ENCODE measurements at regions not wholly inside any gene's neighbourhood (a gene's known extent, or its start where the extent isn't known, plus 50 kb on each side); places are given as distances from the start of the nearest gene placed in this dataset.
A peak's percentile ranks its signal among the peaks of the same experiment; 100 is the strongest.

- TF ChIP-seq EZH2phosphoT487 (IDR thresholded peaks at IDR 0.05; ENCODE audit: insufficient read depth, low read depth), result no peak
- TF ChIP-seq EZH2 (IDR thresholded peaks at IDR 0.05; ENCODE audit: insufficient read depth, poor library complexity, severe bottlenecking), result no peak
- H3K27ac ChIP-seq, result peak overlapping the region; percentile 21
These were observed 97.0 kb downstream of the DISP1 start for GRCh38 chr1:222911866-222912265.

GRCh38 chr1:222912730-222913129 is 97.9 kb downstream of the DISP1 start:
- peak; percentile 51 for DNase-seq
- H3K9ac ChIP-seq, result no peak overlapping the region

More at GRCh38 chr1:222911866-222912265, 97.0 kb downstream of the DISP1 start:
- Histone ChIP-seq H3K27me3 (replicated peaks; ENCODE audit: insufficient read depth) (no peaks in the 10 kb centered on the region), H3F3A (ENCODE audit: insufficient read depth) (peaks cover 48% of the 10 kb centered on the region), H3K4me2 (ENCODE audit: unreplicated experiment) (no peak overlapping the region), H3K79me2 (ENCODE audit: insufficient read depth) (no peaks in the 10 kb centered on the region), H4K20me1 (ENCODE audit: insufficient read depth) (no peaks in the 10 kb centered on the region), H2AFZ (no peak overlapping the region), H3K4me3 (no peak overlapping the region), H3K9me2 (ENCODE audit: insufficient read depth) (no peaks in the 10 kb centered on the region), H3K9ac (no peak overlapping the region), H3K36me3 (ENCODE audit: low read depth) (no peaks in the 10 kb centered on the region), H3K9me3 (ENCODE audit: low read depth) (no peaks in the 10 kb centered on the region), H3K4me1 (ENCODE audit: insufficient read depth) (peaks cover 66% of the 10 kb centered on the region)
- WGBS, 2 experiments (ENCODE audit: low coverage in 1 of 2, low lambda C conversion rate in 2 of 2, missing lambda C conversion rate in 2 of 2), result 59 to 60% methylated on average over 1 of the region's 1 CpG
- DNase-seq, result peak; percentile 60
- in situ Hi-C loops (cut with MboI), result no loop called here

DNA sequence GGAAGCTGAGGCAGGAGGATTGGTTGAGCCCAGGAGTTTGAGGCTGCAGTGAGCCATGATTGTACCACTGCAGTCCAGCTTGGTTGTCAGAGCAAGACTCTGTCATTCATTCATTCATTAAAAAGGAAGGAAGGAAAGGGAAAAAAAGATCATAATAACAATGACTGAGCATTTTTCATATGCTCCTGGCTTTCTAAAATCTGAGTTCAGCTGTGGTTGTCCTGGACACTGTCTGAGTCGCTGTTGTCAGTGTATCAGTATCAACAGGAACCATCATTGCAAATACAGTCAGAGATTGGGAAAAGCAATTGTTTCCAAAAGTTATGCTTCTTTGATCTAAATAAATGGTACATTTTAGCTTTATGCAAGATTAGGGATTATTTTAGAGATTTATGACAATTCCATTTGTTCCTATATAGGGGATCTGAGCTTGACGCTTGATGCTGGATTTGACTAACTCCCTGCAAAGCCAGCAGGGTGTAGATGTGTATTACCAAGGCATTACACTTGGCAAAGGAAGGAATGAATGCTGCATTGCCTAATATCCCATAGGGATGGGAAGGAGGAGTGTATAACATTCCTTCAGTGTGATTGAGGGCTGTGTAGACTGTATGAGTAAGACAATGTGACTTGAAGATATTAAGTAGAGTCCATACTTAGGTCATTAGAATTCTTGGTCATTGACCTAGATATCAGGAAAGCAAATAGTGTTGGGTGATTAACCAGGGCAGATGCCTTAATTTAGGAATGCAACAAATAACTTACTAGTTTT is 100.2 kb downstream of the DISP1 start:
- Histone ChIP-seq H3K27ac (peak overlapping the region; percentile 54), H4K20me1 (ENCODE audit: insufficient read depth) (no peaks in the 10 kb centered on the region), H3K9me3 (ENCODE audit: low read depth) (no peaks in the 10 kb centered on the region), H3K4me3 (0 out of 2 replicates have a peak overlapping the region, but pooled peaks have one; percentile 10), H3K36me3 (ENCODE audit: low read depth) (no peaks in the 10 kb centered on the region), H3K9ac (peak overlapping the region; percentile 41; the same call in 1 of the 2 replicates), H2AFZ (no peak overlapping the region), H3K4me2 (ENCODE audit: unreplicated experiment) (peak overlapping the region; percentile 27), H3K79me2 (ENCODE audit: insufficient read depth) (no peaks in the 10 kb centered on the region), H3F3A (ENCODE audit: insufficient read depth) (peaks cover 41% of the 10 kb centered on the region), H3K4me1 (ENCODE audit: insufficient read depth) (peaks cover 70% of the 10 kb centered on the region), H3K9me2 (ENCODE audit: insufficient read depth) (no peaks in the 10 kb centered on the region), H3K27me3 (replicated peaks; ENCODE audit: insufficient read depth) (no peaks in the 10 kb centered on the region)
- 71% methylated on average over 2 of the region's 2 CpGs for WGBS, 2 experiments (ENCODE audit: low coverage in 1 of 2, low lambda C conversion rate in 2 of 2, missing lambda C conversion rate in 2 of 2)
- peak; percentile 90 for DNase-seq
- in situ Hi-C loops (cut with MboI), result no loop called here
- no peak for TF ChIP-seq EZH2 (IDR thresholded peaks at IDR 0.05; ENCODE audit: insufficient read depth, poor library complexity, severe bottlenecking)
- no peak for TF ChIP-seq EZH2phosphoT487 (IDR thresholded peaks at IDR 0.05; ENCODE audit: insufficient read depth, low read depth)

More at GRCh38 chr1:222912730-222913129, 97.9 kb downstream of the DISP1 start:
- Histone ChIP-seq H3K9me2 (ENCODE audit: insufficient read depth) (no peaks in the 10 kb centered on the region), H3F3A (ENCODE audit: insufficient read depth) (peaks cover 48% of the 10 kb centered on the region), H3K4me1 (ENCODE audit: insufficient read depth) (peaks cover 66% of the 10 kb centered on the region), H3K36me3 (ENCODE audit: low read depth) (no peaks in the 10 kb centered on the region), H3K27ac (peak overlapping the region; percentile 21; the same call in 1 of the 2 replicates), H2AFZ (no peak overlapping the region), H3K27me3 (replicated peaks; ENCODE audit: insufficient read depth) (no peaks in the 10 kb centered on the region), H4K20me1 (ENCODE audit: insufficient read depth) (no peaks in the 10 kb centered on the region), H3K9me3 (ENCODE audit: low read depth) (no peaks in the 10 kb centered on the region), H3K4me3 (no peak overlapping the region), H3K79me2 (ENCODE audit: insufficient read depth) (no peaks in the 10 kb centered on the region), H3K4me2 (ENCODE audit: unreplicated experiment) (no peak overlapping the region)
- TF ChIP-seq EZH2phosphoT487 (IDR thresholded peaks at IDR 0.05; ENCODE audit: insufficient read depth, low read depth) (no peak), EZH2 (IDR thresholded peaks at IDR 0.05; ENCODE audit: insufficient read depth, poor library complexity, severe bottlenecking) (no peak)
- in situ Hi-C loops (cut with MboI), result no loop called here

GRCh38 chr1:222916100-222916499 is 101.3 kb downstream of the DISP1 start:
- H3K79me2 ChIP-seq (ENCODE audit: insufficient read depth), result no peaks in the 10 kb centered on the region
- in situ Hi-C loops (cut with MboI), result no loop called here
- H3K36me3 ChIP-seq (ENCODE audit: low read depth), result no peaks in the 10 kb centered on the region
- H3K4me2 ChIP-seq (ENCODE audit: unreplicated experiment), result no peak overlapping the region
- H3K27ac ChIP-seq, result no peak overlapping the region
- 83 to 88% methylated on average over 3 of the region's 3 CpGs for WGBS, 2 experiments (ENCODE audit: low coverage in 1 of 2, low lambda C conversion rate in 2 of 2, missing lambda C conversion rate in 2 of 2)
- H3K9me2 ChIP-seq (ENCODE audit: insufficient read depth), result no peaks in the 10 kb centered on the region
- no peak overlapping the region for H2AFZ ChIP-seq
- no peaks in the 10 kb centered on the region for H4K20me1 ChIP-seq (ENCODE audit: insufficient read depth)
- H3K27me3 ChIP-seq (replicated peaks; ENCODE audit: insufficient read depth), result no peaks in the 10 kb centered on the region
- H3K9ac ChIP-seq, result no peak overlapping the region
- H3K9me3 ChIP-seq (ENCODE audit: low read depth), result no peaks in the 10 kb centered on the region
- no peak overlapping the region for H3K4me3 ChIP-seq
- peaks cover 64% of the 10 kb centered on the region for H3K4me1 ChIP-seq (ENCODE audit: insufficient read depth)
- TF ChIP-seq EZH2phosphoT487 (IDR thresholded peaks at IDR 0.05; ENCODE audit: insufficient read depth, low read depth), result no peak
- TF ChIP-seq EZH2 (IDR thresholded peaks at IDR 0.05; ENCODE audit: insufficient read depth, poor library complexity, severe bottlenecking), result no peak
- H3F3A ChIP-seq (ENCODE audit: insufficient read depth), result peaks cover 32% of the 10 kb centered on the region
- DNase-seq, result no peak
